ENCODE measurements at regions not wholly inside any gene's neighbourhood (a gene's known extent, or its start where the extent isn't known, plus 50 kb on each side); places are given as distances from the start of the nearest gene placed in this dataset.
"Not testable (repeated sequence)": the region's sequence is repeated elsewhere in the genome, so short reads cannot be mapped to it uniquely, and the experiment has no call there.

- no peaks in the 10 kb centered on the region for H3K4me1 Mint-ChIP-seq
- no peak for ATAC-seq
- no peaks in the 10 kb centered on the region for H3K9me3 Mint-ChIP-seq
- no peaks in the 10 kb centered on the region for H3K36me3 Mint-ChIP-seq
- H3K4me3 Mint-ChIP-seq: no peak overlapping the region
- peaks cover 0 to 37% (median 20%) of the 10 kb centered on the region in 5 donors for H3K27me3 Mint-ChIP-seq
- H3K27ac Mint-ChIP-seq: no peak overlapping the region
- POLR2A ChIA-PET: no interaction called here
- no peak for DNase-seq
Observed at GRCh38 chr11:134845474-134846327, 433.7 kb upstream of the B3GAT1 start.

GRCh38 chr11:134844838-134845237, 432.8 kb upstream of the B3GAT1 start:
- H3K27me3 Mint-ChIP-seq: peaks cover 0 to 45% (median 26%) of the 10 kb centered on the region in 5 donors

DNA sequence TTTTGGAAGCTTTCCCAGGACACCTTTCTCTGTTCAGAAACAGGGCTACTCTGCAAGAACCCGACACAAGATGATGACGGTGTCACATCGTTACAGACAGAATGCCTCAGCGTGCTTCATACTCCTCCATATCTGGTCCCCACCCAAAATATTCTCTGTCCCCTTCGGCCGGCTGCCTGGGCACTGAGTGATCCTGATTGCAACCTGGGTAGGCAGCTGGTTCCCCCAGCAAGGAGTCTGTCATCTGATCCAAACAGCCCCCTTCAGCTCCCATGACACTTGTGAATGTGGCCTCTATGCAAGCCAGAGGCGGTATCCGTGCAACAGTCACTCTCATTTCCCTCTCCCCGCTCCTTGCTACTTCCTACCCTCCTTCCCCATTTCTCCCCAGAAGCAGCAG, 431.7 kb upstream of the B3GAT1 start:
- Mint-ChIP-seq H3K36me3 (no peaks in the 10 kb centered on the region), H3K9me3 (no peaks in the 10 kb centered on the region), H3K27ac (no peak overlapping the region), H3K4me1 (no peaks in the 10 kb centered on the region), H3K27me3 (peaks cover 0 to 47% (median 29%) of the 10 kb centered on the region in 5 donors), H3K4me3 (no peak overlapping the region)
- POLR2A ChIA-PET: no interaction called here
- ATAC-seq (no peak), DNase-seq (no peak)

More at GRCh38 chr11:134844838-134845237, 432.8 kb upstream of the B3GAT1 start:
- no peaks in the 10 kb centered on the region for H3K36me3 Mint-ChIP-seq
- no peaks in the 10 kb centered on the region for H3K4me1 Mint-ChIP-seq
- ATAC-seq (no peak), DNase-seq (no peak)
- no peak overlapping the region for H3K27ac Mint-ChIP-seq
- no peak overlapping the region for H3K4me3 Mint-ChIP-seq
- no peaks in the 10 kb centered on the region for H3K9me3 Mint-ChIP-seq
- POLR2A ChIA-PET: no interaction called here

- no peaks in the 10 kb centered on the region for H3K4me1 Mint-ChIP-seq
- peaks cover 0 to 47% (median 32%) of the 10 kb centered on the region in 5 donors for H3K27me3 Mint-ChIP-seq
- no peak overlapping the region for H3K4me3 Mint-ChIP-seq
- H3K36me3 Mint-ChIP-seq: no peaks in the 10 kb centered on the region
- no peak overlapping the region for H3K27ac Mint-ChIP-seq
- H3K9me3 Mint-ChIP-seq: no peaks in the 10 kb centered on the region
- ATAC-seq: no peak
- POLR2A ChIA-PET: no interaction called here
- no peak for DNase-seq
Observed at GRCh38 chr11:134843020-134843419, 431.0 kb upstream of the B3GAT1 start.

GRCh38 chr11:134841972-134842371, 429.9 kb upstream of the B3GAT1 start:
- DNase-seq (no peak), ATAC-seq (no peak)
- Mint-ChIP-seq H3K27me3 (peaks cover 0 to 47% (median 34%) of the 10 kb centered on the region in 5 donors), H3K4me1 (no peaks in the 10 kb centered on the region), H3K4me3 (no peak overlapping the region), H3K27ac (no peak overlapping the region), H3K9me3 (no peaks in the 10 kb centered on the region), H3K36me3 (no peaks in the 10 kb centered on the region)
- POLR2A ChIA-PET: no interaction called here

DNA sequence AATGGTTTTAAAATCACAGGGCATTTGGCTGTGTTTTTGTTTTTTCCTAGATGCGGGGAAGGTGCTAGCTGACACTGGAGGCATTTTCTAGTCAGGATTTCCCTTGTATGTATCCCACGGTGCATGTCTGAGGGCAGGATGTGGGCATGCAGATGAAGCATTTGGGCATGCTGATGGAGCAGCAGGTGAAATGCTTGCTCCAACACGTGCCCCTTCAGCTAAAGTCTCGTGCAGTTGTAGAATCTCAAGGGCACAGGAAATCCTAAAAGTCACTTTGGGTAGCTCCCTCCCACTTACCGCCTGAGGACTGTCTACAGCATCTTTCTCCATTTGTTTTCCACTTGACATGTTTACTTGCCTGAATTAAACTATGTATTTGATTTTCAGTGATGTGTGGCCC, 429.4 kb upstream of the B3GAT1 start:
- ATAC-seq (no peak), DNase-seq (no peak)
- no peak overlapping the region for H3K4me3 Mint-ChIP-seq
- no peak overlapping the region for H3K27ac Mint-ChIP-seq
- peaks cover 0 to 47% (median 34%) of the 10 kb centered on the region in 5 donors for H3K27me3 Mint-ChIP-seq
- POLR2A ChIA-PET: no interaction called here
- no peaks in the 10 kb centered on the region for H3K9me3 Mint-ChIP-seq
- no peaks in the 10 kb centered on the region for H3K36me3 Mint-ChIP-seq
- H3K4me1 Mint-ChIP-seq: no peaks in the 10 kb centered on the region

DNA sequence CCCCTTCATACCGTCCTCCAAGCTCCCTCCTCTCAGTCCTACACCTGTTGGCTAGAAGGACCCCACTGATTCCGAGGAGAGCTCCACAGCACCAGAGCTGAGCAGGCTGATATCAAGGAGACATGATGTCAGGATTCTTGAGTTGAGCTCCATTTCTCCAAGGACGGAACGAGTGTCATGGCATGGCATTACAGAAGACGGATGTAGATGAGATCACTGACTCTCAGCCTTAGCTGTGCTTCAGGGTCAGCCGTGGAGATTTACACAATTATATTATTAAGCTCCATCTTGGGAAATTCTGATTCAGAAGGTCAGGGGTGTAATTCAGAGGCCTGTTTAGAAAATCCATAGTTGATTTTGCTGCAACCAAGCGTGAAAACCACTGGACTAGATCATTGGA, 428.9 kb upstream of the B3GAT1 start:
- H3K36me3 Mint-ChIP-seq: no peaks in the 10 kb centered on the region
- ATAC-seq: no peak
- no peaks in the 10 kb centered on the region for H3K4me1 Mint-ChIP-seq

DNA sequence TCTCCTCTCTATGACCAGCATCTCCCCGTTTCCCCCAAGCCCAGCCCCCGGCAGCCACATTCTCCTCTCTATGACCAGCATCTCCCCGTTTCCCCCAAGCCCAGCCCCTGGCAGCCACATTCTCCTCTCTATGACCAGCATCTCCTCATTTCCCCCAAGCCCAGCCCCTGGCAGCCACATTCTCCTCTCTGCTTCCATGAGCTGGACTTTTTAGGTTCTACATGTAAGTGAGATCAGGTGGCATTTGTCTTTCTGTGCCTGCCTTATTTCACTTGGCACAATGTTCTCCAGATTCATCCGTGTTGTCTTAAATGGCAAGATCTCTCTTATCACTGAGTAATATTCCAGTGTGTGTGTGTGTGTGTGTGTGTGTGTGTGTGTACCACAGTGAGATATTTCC, 428.1 kb upstream of the B3GAT1 start:
- H3K36me3 Mint-ChIP-seq, DNase-seq, H3K4me1 Mint-ChIP-seq, H3K27ac Mint-ChIP-seq, H3K4me3 Mint-ChIP-seq, H3K9me3 Mint-ChIP-seq, ATAC-seq, POLR2A ChIA-PET: not testable (repeated sequence)
- H3K27me3 Mint-ChIP-seq: peaks cover 0 to 47% (median 38%) of the 10 kb centered on the region in 5 donors

More for the DNA sequence above, 428.9 kb upstream of the B3GAT1 start:
- DNase-seq: no peak
- Mint-ChIP-seq H3K4me3 (no peak overlapping the region), H3K9me3 (no peaks in the 10 kb centered on the region), H3K27me3 (peaks cover 0 to 47% (median 34%) of the 10 kb centered on the region in 5 donors), H3K27ac (no peak overlapping the region)
- POLR2A ChIA-PET: no interaction called here

GRCh38 chr11:134838708-134839107, 426.7 kb upstream of the B3GAT1 start:
- POLR2A ChIA-PET: no interaction called here
- Mint-ChIP-seq H3K36me3 (no peaks in the 10 kb centered on the region), H3K9me3 (peaks cover 0 to 9% (median 0%) of the 10 kb centered on the region in 9 donors), H3K4me1 (no peaks in the 10 kb centered on the region), H3K27me3 (peaks cover 0 to 38% (median 29%) of the 10 kb centered on the region in 5 donors), H3K27ac (no peak overlapping the region), H3K4me3 (no peak overlapping the region)
- DNase-seq (no peak), ATAC-seq (no peak)

- DNase-seq (no peak), ATAC-seq (no peak)
- Mint-ChIP-seq H3K4me1 (no peaks in the 10 kb centered on the region), H3K36me3 (peaks cover 0 to under 1% (median 0%) of the 10 kb centered on the region in 3 donors), H3K27ac (no peak overlapping the region), H3K27me3 (peaks cover 0 to 30% (median 25%) of the 10 kb centered on the region in 5 donors), H3K4me3 (no peak overlapping the region), H3K9me3 (peaks cover 0 to 13% (median 0%) of the 10 kb centered on the region in 9 donors)
- POLR2A ChIA-PET: no interaction called here
Observed at GRCh38 chr11:134837887-134838232, 425.8 kb upstream of the B3GAT1 start.

- peaks cover 0 to 19% (median 0%) of the 10 kb centered on the region in 9 donors for H3K9me3 Mint-ChIP-seq
- no peak overlapping the region for H3K4me3 Mint-ChIP-seq
- DNase-seq: no peak
- POLR2A ChIA-PET: no interaction called here
- H3K27ac Mint-ChIP-seq: no peak overlapping the region
- H3K27me3 Mint-ChIP-seq: peaks cover 1 to 29% (median 22%) of the 10 kb centered on the region in 5 donors
- H3K36me3 Mint-ChIP-seq: peaks cover 0 to 5% (median 0%) of the 10 kb centered on the region in 3 donors
- no peak for ATAC-seq
- no peaks in the 10 kb centered on the region for H3K4me1 Mint-ChIP-seq
Observed at GRCh38 chr11:134837166-134837886, 425.3 kb upstream of the B3GAT1 start.

GRCh38 chr11:134836561-134836960, 424.5 kb upstream of the B3GAT1 start:
- no peak for DNase-seq

DNA sequence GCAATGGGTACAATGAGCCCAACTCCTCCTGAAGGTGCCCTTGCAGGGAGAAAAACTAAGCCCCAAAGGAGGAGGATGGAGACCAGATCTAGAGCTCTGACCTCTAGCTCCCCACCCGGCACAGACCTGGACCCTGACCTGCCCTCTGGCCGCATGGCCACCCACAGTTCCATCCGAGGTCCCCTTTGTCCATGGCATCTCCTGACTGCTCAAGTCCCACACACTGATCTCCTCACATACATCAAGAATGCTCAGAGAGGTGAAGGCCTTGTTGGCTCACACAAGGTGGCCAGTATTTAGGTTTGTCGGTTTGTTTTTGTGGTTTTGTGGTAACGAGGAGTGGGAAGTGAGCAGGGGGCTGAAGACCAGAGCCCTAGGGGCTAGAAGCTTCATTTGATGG, 423.5 kb upstream of the B3GAT1 start:
- no peak overlapping the region for H3K27ac Mint-ChIP-seq
- POLR2A ChIA-PET: no interaction called here
- H3K36me3 Mint-ChIP-seq: peaks cover 0 to 5% (median 0%) of the 10 kb centered on the region in 3 donors

More at GRCh38 chr11:134836561-134836960, 424.5 kb upstream of the B3GAT1 start:
- POLR2A ChIA-PET: no interaction called here
- Mint-ChIP-seq H3K27ac (no peak overlapping the region), H3K36me3 (peaks cover 0 to 5% (median 0%) of the 10 kb centered on the region in 3 donors), H3K9me3 (peaks cover 0 to 26% (median 2%) of the 10 kb centered on the region in 9 donors), H3K27me3 (peaks cover under 1 to 31% (median 15%) of the 10 kb centered on the region in 5 donors), H3K4me1 (no peaks in the 10 kb centered on the region), H3K4me3 (no peak overlapping the region)
- no peak for ATAC-seq

More for the DNA sequence above, 423.5 kb upstream of the B3GAT1 start:
- Mint-ChIP-seq H3K27me3 (peaks cover 0 to 32% (median 6%) of the 10 kb centered on the region in 5 donors), H3K4me1 (no peaks in the 10 kb centered on the region), H3K9me3 (peaks cover 0 to 26% (median 10%) of the 10 kb centered on the region in 9 donors), H3K4me3 (no peak overlapping the region)
- DNase-seq (no peak), ATAC-seq (no peak)
